Activated CD4-positive, alpha-beta T cell treated with anti-CD3 and anti-CD28 coated beads, Interleukin-2, amount 50 U/mL, for 1 hour (primary cell): ENCODE measurements at regions not wholly inside any gene's neighbourhood (a gene's known extent, or its start where the extent isn't known, plus 50 kb on each side); places are given as distances from the start of the nearest gene placed in this dataset.

ENCODE experiments used
- DNase-seq: peaks from one replicate; pipeline ENCODE4 v3.0.0-alpha.2; 2020

DNA sequence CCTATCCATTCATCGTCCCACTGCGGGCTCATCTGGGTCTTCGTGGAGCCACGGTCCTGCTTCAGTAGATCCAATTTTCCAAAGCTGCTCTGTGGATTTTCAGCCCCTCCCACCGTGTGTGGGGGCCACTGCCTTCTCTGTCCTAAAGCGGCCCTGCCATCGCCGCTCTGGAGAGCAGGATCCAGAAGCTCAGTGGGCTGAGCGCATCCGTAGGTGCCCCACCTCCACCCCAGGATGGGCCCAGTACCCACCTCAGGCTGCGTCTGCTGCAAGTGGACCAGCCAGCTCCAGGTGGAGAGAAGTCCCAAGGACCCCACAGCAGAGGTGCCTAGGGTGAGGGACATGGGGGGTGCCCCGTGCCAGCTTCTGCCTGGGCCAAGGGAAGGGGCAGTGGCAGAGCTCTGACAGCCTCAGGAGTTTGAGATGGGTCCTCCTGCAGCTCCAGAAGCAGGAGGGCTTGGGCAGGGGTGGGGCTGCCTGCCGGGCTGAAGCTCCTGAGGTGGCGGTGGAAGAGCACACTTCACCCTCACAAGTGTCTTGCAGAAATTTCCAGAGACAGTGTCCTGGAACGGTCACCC is 148.1 kb upstream of the C14orf180 start:
- no peak for DNase-seq

DNA sequence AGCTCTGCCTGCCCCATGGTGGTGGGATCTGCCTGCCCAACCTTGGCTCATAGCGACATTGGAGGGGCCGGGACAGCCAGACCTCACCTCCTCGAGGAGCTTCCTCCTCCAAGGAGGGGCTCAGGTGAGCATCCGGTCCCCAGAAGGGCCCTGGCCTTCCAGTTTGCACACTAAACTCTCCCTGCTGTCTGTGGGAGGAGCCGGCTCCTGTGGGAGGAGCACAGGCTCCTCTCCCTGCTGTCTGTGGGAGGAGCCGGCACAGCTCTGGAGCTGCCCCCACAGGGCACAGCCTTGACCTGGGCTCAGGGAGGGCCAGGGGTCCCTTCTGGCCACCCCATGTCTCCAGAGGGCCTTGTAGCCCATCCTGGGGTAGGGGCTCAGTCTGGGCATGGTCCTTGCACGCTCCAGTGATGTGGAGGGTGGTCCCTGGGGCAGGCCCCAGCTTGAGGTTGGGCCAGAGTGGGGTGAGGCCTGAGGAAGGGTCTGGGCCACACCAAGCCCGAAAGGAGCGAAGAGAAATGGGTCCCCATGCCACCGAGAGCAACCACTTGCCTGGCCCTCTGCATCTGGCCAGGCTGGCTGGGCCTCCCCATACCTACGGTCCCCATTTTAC is 147.5 kb upstream of the C14orf180 start:
- DNase-seq: no peak

DNA sequence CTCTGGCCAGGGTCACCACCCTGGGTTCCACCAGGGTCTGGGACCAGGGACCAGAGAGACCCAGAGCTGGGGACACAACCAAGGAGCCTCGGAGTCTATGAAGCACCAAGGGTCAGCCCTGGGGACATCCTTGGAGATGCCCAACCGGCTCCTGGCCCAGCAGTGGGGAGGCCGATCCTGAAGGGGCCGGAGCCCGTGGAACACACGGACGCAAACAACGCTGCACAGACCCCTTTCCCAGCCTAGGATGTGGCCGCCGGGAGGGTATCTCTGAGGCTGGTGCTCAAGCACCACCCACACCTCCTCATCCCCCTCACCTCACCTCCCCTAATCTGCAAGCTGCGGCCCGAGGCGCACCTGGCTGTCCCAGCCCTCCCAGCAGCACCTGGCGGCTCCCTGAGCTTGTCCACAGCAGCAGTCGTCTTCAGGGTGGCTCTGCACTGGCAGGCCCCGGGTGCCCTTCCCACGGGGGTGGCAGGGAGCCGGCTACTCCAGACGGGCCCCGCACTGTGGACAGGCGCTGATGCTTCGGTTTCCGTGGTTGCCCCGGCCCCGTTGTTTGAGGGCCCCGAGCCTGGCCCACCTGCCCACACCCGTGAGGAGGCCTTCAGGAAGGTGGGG is 146.8 kb upstream of the C14orf180 start:
- no peak for DNase-seq

DNA sequence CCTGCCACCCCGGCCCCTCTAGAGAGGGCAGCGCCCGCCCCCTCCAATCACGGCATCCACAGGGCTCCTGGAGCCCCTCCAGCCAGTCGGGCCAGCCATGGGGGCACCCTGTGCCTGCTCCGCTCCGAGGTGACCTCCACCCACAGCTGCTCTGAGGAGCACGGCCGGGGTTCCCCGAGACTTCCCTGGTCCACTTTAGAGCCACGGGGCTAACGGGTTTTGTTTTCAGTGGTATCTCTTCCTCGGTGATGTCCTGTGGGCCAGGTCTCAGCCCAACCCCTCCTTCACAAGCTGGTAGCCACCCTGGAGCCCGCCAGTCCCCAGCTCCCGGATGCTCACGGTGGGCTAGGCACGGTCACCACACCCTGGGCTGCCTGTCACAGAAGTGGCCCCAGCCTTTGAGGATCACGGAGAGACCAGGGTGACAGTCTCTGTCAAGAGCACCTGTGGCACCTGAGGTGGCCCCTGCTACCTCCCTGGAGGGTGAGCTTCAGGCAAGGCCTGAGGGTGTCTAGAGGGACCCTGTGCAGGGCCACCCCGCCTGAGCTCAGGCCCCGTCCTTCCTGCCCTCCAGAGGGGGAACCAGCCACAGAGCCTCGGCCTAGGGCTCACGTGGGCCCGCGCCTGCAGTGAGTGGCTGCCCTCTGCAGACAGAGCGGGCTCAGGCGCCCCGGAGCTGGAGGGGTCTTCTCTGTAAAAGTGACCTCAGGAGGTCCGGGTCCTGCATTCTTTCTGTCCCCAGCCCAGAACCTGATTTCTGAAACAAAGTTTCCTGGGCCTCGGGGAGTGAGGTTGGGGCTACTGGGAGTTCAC is 146.0 kb upstream of the C14orf180 start:
- DNase-seq: no peak

DNA sequence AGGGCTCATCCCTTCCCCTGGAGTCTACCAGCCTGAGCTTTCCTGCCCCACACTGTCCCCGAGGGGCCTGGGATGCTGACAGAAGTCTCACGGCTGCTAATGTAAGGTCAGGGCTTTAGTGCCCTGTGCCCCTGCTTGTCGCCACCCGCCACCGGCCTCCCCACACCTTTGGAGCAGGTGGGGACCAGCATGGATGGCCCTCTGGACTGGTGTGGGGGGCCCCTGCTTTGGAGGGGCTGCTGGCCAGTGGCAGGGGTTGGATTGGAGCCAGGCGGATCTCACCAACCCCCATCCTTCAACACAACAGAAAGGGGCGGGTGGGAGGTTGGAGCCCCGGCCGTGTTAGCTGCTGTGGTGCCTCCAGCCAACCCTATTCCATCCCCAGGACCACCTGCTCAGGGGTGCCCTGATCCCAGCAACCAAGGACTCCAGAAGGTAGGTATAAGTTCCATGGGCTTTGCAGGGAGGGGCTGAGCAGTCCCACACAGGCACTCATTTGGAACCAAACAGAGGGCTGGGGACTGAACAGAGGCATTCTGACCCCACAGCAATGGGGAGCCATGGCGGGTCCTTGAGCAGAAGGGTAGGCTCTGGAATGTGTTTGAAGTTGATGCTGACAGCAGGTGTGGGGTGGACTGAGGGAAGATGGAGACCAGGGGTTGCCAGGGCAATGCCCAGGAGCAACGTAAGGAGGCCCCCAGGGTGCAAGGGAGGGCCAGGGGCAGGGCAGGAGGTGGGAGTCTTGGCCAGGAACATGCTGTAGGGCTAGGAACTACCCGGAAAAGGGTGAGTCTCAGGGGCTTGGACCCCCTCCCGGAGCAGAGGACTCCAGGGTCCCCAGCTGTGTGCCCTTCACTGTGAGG is 145.1 kb upstream of the C14orf180 start:
- DNase-seq: no peak

DNA sequence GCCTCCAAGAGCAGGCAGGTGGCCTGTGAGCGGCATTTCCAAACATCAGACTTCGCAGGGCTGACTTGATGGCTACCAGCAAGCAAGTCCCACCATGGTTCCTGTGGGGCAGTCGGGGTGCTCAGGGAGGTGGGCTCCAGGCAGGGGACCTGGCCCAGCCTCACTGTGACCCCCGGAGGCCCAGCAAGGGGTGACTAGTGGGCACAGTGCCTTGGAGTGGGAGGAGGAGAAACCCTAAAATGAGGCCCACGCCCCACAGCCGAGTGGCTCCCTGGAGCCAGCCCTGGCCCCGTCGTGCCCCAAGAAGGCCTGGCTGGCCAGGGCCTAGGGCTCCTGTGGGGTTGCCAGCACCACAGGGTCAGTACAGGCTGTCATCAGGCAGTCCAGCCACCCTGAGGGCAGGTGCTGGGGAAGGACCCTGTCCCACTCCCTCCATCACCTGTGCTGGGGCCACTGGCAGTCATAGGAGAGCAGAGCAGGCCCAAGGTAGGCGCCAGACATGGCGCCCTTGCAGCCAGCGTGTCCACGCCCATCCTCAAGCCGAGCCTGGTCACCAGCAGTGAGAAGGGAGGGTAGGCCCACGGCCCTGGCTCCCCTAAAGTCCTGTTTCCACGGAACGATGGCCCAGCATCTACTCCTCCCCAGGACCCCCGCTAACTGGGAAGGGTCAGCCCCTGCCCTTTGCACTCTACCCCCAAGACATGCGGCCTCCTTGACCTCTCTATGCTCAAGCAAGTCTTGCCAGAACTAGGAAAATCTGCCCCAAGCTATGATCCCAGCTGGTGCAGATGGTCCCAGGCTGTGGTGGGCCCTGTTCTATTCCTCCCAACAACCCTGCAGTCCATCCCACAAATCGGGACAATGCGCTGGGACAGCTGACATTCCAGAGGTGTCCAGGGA is 144.2 kb upstream of the C14orf180 start:
- DNase-seq: no peak

DNA sequence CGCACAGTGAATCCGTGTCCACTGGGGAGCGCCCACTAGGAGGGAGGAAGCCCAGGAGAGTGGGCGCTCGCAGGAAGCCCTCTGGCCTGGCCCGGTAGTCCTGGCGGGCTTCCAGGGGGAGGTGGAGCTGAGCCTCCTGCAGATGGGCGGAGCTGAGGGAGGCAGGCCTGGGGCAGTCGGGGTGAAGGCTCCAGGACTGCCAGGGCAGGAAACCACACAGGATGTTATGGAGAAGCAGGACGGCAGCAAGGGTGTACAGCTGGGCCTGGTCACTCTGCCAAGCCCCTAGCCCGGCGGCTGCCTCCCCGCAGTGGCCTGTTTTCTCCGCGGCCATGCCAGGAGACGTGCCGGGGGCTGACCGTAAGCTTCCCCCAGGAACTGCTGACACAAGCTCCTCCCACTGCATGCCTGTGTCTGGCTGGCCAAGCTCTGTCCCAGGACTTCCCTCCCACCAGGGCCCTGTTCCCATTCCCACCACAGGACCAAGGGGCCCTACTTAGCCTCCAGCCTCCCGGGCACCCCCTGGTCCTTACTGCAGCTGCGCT is 143.4 kb upstream of the C14orf180 start:
- no peak for DNase-seq

DNA sequence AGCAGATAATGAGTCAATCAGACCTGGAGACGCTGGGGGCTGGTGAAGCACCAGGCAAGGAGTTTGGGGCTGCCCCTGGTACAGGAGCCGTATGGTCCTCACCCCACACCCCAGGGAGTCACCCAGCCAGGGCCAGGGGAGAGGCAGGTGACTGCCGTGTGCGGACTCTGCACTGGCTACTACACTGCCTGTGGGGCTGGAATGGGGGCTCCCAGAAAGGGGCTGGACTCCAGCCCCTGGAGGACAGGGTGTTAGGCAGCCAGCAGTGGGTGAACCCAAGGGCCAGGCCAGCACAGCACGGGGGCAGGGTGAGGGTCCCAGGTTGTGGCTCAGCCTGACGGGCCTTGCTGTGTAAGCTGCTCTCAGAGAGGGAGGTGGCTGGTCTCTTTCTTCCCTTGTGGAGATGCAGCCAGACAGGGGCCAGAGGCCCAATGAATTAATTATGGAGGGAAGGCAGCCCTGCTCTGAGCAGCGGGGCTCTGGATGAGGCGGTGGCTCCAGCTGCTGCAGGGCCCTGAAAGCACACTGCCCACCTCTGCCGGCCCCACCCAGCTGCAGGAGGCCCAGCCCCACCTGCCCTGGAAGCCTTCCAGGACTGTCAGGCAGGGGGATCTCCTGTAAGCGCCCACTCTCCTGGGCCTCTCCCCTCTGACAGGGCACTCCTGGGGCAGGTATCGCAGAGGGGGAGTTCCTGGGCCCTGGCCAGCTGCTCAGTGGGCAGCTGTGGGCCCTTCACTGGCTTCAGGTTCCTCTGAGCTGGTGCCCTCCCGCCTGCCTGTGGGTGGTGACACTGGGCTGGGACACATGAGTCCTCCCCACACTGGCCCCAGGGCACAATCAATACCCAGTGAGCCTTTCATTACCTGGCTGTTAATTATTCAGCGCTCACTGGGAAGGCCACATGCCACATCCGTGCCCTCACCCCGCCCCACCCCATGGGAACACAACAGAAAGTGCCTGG is 142.5 kb upstream of the C14orf180 start:
- DNase-seq: no peak

DNA sequence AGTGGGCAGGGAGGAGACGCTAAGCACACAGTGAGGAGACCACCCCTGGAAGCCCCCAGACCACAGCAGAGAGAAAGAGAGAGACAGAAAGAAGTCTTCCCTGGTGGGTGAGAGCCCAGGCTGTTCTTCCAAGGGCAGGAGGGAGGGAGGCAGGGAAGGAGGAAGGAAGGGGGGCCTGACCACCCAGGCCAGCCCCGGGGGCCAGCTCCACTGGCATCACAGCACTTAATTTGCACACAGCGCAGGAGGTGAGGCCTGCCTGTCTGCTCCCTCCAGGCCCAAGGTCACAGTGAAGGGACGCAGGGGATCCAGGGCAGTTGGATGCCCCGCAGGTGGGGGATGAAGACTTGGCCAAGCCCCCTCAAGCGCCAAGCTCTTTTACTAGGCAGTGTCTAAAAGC is 141.9 kb upstream of the C14orf180 start:
- no peak for DNase-seq

DNA sequence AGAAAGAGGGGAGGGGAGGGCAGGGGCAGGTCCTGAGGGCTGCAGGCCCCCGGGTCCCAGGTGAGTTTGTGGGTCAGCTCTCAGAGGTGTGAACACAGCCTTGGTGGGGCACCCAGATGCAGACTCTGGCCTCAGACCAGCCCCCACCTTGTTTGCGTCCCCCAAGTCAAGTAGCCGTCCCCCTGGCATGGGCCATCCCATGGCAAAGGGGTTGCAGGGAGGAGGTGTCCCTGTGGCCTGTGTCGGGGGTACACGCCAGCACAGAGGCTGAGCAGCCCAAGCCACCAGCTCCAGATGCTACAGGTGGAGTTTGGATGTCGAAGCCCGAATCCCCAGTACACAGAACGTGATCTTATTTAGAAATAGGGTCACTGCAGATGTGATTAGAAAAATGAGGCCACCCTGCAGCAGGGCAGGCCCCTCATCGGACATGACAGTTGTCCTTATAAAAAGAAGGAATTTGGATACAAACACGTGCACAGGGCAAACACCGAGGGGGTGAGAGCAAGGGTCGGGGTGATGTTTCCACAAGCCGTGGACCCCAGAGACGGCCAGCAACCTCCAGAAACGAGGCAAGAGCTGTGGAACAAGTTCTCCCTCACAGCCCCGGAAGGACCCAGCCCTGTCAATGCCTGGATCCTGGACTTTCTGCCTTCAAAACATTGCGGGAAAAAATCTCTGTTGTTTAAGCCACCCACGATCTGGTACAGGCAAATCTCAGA is 141.2 kb upstream of the C14orf180 start:
- DNase-seq: no peak

DNA sequence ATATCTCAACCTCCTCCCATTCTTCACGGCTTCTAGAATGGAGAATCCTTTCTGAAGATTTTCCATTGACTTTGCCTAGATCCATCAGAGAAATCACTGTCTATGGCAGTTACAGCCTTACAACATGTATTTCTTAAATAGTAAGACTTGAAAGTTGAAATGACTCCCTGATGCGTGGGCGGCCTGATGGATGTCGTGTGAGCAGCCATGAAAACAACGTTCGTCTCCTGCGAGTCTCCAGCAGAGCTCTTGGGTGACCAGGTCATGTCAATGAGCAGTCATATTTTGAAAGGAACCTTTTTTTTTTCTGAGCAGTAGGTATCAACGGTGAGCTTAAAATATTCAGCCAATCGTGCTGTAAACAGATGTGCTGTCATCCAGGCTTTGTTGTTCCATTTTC is 139.9 kb upstream of the C14orf180 start:
- no peak for DNase-seq

DNA sequence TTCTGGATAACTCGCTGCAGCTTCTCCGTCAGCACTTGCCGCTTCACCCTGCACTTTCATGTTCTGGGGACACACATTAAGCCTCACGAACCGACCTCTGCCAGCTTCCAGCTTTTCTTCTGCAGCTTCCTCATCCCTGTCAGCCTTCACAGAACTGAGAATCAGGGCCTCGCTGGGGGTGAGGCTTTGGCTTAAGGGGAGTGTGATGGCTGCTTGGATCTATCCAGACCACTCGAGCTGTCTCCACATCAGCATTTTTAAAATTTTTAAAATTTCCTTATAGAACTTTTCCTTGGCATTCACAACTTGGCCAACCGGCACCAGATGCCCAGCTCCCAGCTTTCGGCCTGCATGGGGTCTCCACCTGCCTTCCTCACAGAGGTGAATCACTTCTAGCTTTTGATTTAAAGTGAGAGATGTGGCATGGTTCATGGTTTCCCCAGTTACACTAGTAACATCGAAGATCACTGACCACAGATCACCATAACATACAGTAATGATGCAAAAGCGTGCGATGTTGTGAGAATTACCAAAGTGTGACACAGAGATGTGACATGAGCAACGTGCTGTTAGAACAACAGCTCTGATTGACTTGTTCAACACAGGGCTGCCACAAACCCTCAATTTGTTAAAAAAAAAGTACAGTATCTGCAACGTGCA is 139.1 kb upstream of the C14orf180 start:
- no peak for DNase-seq

DNA sequence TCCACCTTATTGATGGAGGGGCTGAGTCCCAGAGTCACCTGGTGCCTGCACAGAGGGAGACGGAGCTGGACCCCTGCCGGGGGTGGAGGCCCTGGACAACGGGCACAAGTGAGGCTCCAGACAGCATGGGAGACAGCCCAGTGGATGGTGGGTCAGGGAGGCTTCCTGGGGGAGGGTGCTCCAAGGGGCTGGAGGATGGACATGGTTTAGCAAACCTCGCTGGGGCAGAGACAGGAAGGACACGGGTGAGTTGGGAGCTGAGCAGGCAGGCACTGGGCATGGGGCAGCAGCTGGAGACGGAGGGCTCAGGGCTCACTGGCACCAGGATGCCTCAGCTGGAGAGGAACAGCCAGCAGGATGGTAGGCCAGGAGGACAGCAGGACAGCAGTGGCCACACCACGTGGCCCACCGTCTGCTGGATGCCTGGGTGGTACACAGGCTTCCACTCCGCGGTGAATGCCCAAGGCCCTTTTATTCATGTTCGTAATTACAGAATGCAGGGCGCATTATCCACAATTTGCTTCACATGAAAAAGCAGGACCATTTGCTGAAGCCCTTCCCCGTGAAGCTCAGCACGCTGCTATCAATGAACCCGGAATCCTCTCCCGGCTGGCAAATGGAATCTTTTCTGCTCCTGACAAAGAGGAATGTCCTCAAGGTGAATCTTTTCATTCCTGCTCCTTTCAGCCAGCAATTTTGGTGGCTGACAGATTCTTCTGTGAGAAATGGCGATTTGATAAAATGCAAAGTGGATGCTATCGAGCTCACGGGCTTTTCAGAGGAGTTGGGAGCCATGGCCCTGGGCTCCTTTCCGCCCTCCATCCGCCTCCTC is 138.1 kb upstream of the C14orf180 start:
- no peak for DNase-seq

DNA sequence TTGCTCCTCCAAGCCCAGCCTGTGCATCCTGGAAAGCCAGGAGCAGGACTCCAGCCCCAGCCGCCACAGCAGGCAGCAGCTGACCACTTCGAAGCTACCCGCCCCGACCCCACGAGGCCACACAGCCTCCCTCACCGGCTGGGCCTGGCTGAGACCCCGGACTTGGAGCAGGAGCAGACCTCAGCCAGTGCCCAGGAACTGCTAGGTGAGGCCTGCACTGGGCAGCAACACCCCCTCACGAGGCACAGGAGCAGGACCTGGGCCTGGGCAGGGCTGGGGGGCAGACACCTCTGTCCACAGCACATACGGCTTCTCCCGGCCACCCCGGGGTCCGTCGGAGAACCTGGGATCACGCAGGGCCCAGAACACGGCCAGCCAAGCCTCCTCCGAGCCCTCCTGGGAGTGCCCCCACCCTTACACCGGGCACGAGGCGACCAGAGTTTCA is 137.4 kb upstream of the C14orf180 start:
- no peak for DNase-seq

DNA sequence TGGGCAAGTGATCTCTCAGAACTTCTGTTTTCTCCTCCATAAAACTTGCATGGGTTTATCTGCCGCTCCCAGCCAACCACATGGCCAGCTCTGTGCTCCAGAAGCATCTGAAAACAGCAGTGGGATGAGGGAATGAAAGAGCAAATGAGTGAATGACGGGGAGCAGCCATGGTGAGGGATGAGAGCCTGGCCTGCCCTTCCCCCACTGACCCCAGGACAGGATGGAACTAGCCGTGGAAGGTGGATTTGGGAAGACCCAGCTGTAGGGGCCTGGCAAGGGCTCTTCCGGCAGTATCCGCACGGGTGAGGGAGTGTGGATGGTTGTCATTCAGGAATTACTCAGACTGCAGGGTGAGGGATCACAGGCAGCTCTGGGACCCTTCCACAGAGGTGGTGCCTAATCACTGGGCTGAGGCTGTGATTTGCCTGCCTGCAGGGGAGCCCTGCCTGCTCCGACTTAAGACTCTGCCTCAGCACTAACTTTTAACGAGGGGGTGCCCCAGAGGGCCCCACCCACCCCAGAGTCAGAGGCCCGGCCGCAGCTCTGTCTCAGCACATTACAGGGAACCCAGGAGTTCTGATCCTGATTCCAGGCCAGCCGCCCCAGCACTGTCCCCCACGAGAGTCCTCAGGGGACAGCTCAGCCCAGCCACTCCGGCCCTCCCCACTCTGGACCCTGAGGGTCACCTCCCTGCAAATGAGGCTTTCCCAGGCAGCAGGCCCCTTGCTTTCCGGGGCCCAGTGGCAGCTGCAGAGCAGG is 136.8 kb upstream of the C14orf180 start:
- DNase-seq: no peak

DNA sequence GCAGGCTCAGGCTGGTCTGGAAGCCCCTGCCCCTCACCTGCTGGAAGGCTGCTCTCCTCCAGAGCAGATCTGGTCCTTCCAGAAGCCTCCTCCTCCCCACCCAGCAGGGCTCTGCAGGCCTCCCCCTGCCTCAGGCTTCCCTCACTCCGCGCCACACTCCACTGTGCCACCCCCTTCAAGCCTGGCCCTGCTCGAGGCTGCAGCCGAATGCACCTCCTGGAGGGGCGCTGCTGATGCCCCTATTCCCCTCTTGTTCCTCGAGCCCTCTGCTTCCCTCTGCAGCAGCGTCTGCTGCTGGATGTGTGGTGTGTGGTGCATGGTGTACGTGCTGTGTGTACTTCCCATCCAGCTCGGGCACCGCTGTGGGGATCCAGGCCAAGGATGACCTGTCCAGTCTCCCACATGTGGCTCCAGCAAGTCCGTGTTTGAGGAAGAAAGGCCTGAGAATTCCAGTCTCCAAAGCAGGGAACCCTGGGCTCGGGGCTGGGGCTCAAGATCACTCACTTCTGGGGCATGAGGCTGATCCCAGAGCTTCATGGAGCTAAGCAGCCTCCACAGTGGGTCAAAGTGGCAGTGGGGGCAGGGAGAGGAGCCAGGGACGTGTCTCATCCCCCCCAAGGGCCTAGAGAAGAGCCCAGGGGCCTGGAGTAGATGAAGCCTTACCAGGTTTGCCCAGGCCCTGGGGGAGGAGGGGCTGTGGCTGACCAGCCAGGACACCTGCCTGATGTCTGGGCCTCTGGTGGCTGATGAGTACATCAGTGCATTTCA is 136.0 kb upstream of the C14orf180 start:
- DNase-seq: no peak
